ENCODE measurements at regions not wholly inside any gene's neighbourhood (a gene's known extent, or its start where the extent isn't known, plus 50 kb on each side); places are given as distances from the start of the nearest gene placed in this dataset.

DNA sequence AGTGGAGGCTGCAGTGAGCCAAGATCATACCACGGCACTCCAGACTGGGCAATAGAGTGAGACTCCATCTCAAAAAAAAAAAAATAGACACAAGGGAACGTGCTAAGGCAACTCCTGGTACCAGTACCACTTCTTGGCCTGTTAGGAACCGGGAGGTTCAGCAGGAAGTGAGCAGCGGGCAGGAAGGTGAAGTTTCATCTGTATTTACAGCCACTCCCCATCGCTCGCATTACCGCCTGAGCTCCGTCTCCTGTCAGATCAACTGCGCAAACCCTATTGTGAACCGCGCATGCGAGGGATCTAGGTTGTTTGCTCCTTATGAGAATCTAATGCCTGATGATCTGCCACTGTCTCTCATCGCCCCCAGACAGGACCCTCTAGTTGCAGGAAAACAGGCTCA is 69.9 kb upstream of the FOXK1 start:
- DNase-seq (ENCODE audit: insufficient read length, low spot score) (no peak), FAIRE-seq (no peak)
- TF ChIP-seq, protein P1, sequence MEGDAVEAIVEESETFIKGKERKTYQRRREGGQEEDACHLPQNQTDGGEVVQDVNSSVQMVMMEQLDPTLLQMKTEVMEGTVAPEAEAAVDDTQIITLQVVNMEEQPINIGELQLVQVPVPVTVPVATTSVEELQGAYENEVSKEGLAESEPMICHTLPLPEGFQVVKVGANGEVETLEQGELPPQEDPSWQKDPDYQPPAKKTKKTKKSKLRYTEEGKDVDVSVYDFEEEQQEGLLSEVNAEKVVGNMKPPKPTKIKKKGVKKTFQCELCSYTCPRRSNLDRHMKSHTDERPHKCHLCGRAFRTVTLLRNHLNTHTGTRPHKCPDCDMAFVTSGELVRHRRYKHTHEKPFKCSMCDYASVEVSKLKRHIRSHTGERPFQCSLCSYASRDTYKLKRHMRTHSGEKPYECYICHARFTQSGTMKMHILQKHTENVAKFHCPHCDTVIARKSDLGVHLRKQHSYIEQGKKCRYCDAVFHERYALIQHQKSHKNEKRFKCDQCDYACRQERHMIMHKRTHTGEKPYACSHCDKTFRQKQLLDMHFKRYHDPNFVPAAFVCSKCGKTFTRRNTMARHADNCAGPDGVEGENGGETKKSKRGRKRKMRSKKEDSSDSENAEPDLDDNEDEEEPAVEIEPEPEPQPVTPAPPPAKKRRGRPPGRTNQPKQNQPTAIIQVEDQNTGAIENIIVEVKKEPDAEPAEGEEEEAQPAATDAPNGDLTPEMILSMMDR (IDR thresholded peaks at IDR 0.05; ENCODE audit: insufficient read depth, missing control alignments), result no peak

DNA sequence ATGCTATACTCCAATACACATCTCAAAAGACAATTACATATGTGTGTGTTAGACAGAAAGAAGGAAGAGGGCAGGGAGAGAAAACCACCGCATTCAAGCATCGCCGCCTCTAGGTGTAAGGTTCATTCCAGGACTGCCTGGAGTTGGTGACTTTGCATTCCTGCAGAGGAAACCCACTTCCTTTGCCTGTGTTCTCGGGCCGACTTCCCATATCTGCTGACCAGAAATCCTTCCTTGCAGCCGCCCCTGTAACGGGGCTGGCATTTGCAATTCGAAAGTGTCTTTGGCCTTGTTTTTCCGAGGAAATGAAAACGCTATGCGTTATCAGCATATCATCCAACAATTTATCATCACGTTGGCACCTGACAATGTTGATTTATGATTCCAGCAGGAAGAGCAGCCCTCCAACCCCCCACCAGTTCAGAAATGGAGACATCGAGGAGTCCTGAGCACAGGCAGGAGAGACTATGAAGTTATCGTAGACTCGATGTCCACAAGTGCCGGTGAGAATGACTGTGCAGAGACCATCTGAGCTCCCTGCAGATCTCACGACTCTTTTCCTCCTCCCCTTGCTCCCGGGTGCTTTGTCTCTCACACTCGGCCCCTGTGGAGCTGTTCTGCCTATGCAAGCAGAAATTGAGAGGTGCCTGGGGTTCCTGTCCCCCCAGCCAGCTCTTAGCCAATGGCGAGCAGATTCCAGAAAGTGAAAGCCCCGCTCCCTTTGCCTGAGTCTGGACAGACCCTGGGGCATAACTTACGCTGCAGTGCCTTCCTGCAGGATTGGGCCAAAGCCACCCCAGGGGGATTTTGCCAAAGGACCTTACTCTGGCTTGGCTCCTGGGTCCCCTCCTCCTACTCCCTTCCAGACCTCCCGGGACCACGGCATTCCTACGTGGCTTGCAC is 68.9 kb upstream of the FOXK1 start:
- TF ChIP-seq, protein P1 (IDR thresholded peaks at IDR 0.05; ENCODE audit: insufficient read depth, missing control alignments), result no peak
- FAIRE-seq (no peak), DNase-seq (ENCODE audit: insufficient read length, low spot score) (no peak)

GRCh38 chr7:4613846-4614548 is 68.1 kb upstream of the FOXK1 start:
- DNase-seq (ENCODE audit: insufficient read length, low spot score) (no peak), FAIRE-seq (no peak)
- TF ChIP-seq, protein P1 (IDR thresholded peaks at IDR 0.05; ENCODE audit: insufficient read depth, missing control alignments), result no peak

GRCh38 chr7:4616116-4616515 is 66.0 kb upstream of the FOXK1 start:
- DNase-seq (ENCODE audit: insufficient read length, low spot score) (no peak), FAIRE-seq (no peak)
- TF ChIP-seq, protein P1 (IDR thresholded peaks at IDR 0.05; ENCODE audit: insufficient read depth, missing control alignments), result no peak

GRCh38 chr7:4621396-4621795 is 60.7 kb upstream of the FOXK1 start:
- DNase-seq (ENCODE audit: insufficient read length, low spot score) (no peak), FAIRE-seq (no peak)

GRCh38 chr7:4626318-4626845 is 55.7 kb upstream of the FOXK1 start:
- no peak for DNase-seq (ENCODE audit: insufficient read length, low spot score)
- TF ChIP-seq, protein P1 (IDR thresholded peaks at IDR 0.05; ENCODE audit: insufficient read depth, missing control alignments), result no peak

More at GRCh38 chr7:4621396-4621795, 60.7 kb upstream of the FOXK1 start:
- TF ChIP-seq, protein P1 (IDR thresholded peaks at IDR 0.05; ENCODE audit: insufficient read depth, missing control alignments), result no peak

More at GRCh38 chr7:4626318-4626845, 55.7 kb upstream of the FOXK1 start:
- FAIRE-seq, result no peak

Data from D721Med (cell line).